ENCODE measurements at regions not wholly inside any gene's neighbourhood (a gene's known extent, or its start where the extent isn't known, plus 50 kb on each side); places are given as distances from the start of the nearest gene placed in this dataset.

GRCh38 chr5:98214240-98215051 lies 559.0 kb upstream of the RGMB start:
- TF ChIP-seq CTCF (IDR thresholded peaks at IDR 0.05; ENCODE audit: insufficient read depth, low read depth, low read length) (no peak), EZH2 (IDR thresholded peaks at IDR 0.05; ENCODE audit: insufficient read depth, low read length) (no peak)
